Panc1 (cell line): ENCODE measurements at regions not wholly inside any gene's neighbourhood (a gene's known extent, or its start where the extent isn't known, plus 50 kb on each side); places are given as distances from the start of the nearest gene placed in this dataset.

Experiments
- POLR2AphosphoS5 ChIP-seq: IDR thresholded peaks from 2 replicates; pipeline ENCODE4 v1.6.1; 2012; ENCODE audit warnings: mild to moderate bottlenecking, low read depth, low read length, moderate library complexity
- REST ChIP-seq, 2 experiments: IDR thresholded peaks; 2 replicates each; pipeline ENCODE4 v1.6.1; 2011 to 2012; ENCODE audit warnings: low read depth in 2 of 2, control low read depth in 1 of 2, low read length in 1 of 2, mild to moderate bottlenecking in 1 of 2, moderate library complexity in 1 of 2; ENCODE audit not compliant: insufficient read depth in 1 of 2
- SIN3A ChIP-seq: IDR thresholded peaks from 2 replicates; pipeline ENCODE4 v1.6.1; 2012; ENCODE audit warnings: low read depth, mild to moderate bottlenecking, low read length, moderate library complexity, borderline replicate concordance; ENCODE audit not compliant: insufficient read depth
- TCF7L2 ChIP-seq: IDR thresholded peaks from 2 replicates; pipeline ENCODE4 v1.6.1; 2011; ENCODE audit warnings: mild to moderate bottlenecking, low read depth, low read length, inconsistent platforms
- TF ChIP-seq, protein P1 (sequence below): fragments of 450-650 bp; IDR thresholded peaks from 2 replicates; pipeline ENCODE4 v1.5.1; 2017; ENCODE audit warnings: mild to moderate bottlenecking

DNA sequence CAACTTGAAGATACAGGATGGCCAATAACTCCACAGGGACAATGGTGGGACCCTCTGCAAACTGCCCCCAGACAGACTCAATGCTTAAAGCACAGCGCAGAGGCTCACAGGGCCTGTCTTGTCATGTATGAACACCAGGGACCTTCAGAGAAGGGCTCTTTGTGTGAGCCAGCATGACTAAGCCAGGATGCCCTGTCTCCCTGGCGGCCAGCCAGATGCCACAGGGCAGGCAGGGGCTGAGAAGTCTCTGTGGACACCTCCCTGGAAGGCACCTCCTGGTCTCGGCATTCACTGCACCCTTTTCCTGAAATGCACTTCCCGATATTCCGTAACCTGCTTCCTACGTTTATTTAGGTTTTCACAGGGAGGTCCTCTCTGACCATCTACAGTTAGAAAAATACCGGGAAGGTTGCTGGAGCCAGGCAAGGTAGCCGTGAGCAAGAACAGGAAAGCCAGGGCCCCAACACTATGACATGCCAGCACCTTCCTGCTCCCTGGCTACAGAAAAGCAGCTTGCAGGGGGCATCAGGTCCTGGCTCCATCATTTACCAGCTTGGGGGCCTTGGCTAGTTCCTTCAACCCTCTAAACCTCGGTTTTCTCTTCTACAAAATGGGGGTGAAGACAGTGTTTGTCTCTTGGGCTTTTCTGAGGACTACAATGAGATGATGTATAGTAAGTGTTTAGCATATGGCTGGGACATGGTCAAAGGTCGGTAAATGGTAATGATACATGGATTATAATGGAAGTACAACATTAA lies 65.0 kb downstream of the PITPNM2 start:
- TF ChIP-seq, protein P1, sequence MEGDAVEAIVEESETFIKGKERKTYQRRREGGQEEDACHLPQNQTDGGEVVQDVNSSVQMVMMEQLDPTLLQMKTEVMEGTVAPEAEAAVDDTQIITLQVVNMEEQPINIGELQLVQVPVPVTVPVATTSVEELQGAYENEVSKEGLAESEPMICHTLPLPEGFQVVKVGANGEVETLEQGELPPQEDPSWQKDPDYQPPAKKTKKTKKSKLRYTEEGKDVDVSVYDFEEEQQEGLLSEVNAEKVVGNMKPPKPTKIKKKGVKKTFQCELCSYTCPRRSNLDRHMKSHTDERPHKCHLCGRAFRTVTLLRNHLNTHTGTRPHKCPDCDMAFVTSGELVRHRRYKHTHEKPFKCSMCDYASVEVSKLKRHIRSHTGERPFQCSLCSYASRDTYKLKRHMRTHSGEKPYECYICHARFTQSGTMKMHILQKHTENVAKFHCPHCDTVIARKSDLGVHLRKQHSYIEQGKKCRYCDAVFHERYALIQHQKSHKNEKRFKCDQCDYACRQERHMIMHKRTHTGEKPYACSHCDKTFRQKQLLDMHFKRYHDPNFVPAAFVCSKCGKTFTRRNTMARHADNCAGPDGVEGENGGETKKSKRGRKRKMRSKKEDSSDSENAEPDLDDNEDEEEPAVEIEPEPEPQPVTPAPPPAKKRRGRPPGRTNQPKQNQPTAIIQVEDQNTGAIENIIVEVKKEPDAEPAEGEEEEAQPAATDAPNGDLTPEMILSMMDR = no peak
- TF ChIP-seq REST (IDR thresholded peaks at IDR 0.05; ENCODE audit: insufficient read depth in 1 of 2, low read depth in 2 of 2, low read length in 1 of 2) (no peak), POLR2AphosphoS5 (no peak), TCF7L2 (no peak), SIN3A (no peak)
